Stimulated activated CD4-positive, alpha-beta T cell treated with anti-CD3 and anti-CD28 coated beads, Interleukin-12 subunit alpha, Interleukin-12 subunit beta, amount 100 ng/mL, for 48 hours (primary cell): ENCODE measurements at regions not wholly inside any gene's neighbourhood (a gene's known extent, or its start where the extent isn't known, plus 50 kb on each side); places are given as distances from the start of the nearest gene placed in this dataset.
"Not testable (repeated sequence)": the region's sequence is repeated elsewhere in the genome, so short reads cannot be mapped to it uniquely, and the experiment has no call there.

Experiments
- DNase-seq, 3 donors: peaks; one replicate each; pipeline ENCODE4 v3.0.0-alpha.2; 2020; ENCODE audit warnings: low read depth in 2 of 3, low spot score in 1 of 3

GRCh38 chr6:10138917-10139316 lies 276.0 kb downstream of the TFAP2A start:
- no peak for DNase-seq

- DNase-seq = no peak
Observed at GRCh38 chr6:10136636-10137035, 278.2 kb downstream of the TFAP2A start.

GRCh38 chr6:10134185-10134584 lies 280.7 kb downstream of the TFAP2A start:
- not testable (repeated sequence) for DNase-seq

GRCh38 chr6:10128721-10129120 lies 286.2 kb downstream of the TFAP2A start:
- DNase-seq = no peak

GRCh38 chr6:10122164-10122563 lies 292.7 kb downstream of the TFAP2A start:
- no peak for DNase-seq

GRCh38 chr6:10112871-10113549 lies 301.9 kb downstream of the TFAP2A start:
- no peak for DNase-seq

- DNase-seq = no peak
Observed at GRCh38 chr6:10111975-10112374, 302.9 kb downstream of the TFAP2A start.

GRCh38 chr6:10101551-10102252 lies 313.2 kb downstream of the TFAP2A start:
- DNase-seq = no peak

GRCh38 chr6:10099529-10100140 lies 315.2 kb downstream of the TFAP2A start:
- DNase-seq = no peak

- no peak for DNase-seq
Observed at GRCh38 chr6:10098756-10099528, 315.9 kb downstream of the TFAP2A start.

GRCh38 chr6:10093282-10093681 lies 321.6 kb downstream of the TFAP2A start:
- no peak for DNase-seq

- DNase-seq = no peak
Observed at GRCh38 chr6:10084111-10084986, 330.5 kb downstream of the TFAP2A start.

GRCh38 chr6:10082385-10082784 lies 332.5 kb downstream of the TFAP2A start:
- no peak for DNase-seq

- no peak for DNase-seq
Observed at GRCh38 chr6:10081957-10082356, 332.9 kb downstream of the TFAP2A start.

GRCh38 chr6:10081075-10081474 lies 333.8 kb downstream of the TFAP2A start:
- no peak for DNase-seq

- DNase-seq = no peak
Observed at GRCh38 chr6:10080561-10080960, 334.3 kb downstream of the TFAP2A start.

GRCh38 chr6:10078581-10078980 lies 336.3 kb downstream of the TFAP2A start:
- DNase-seq = no peak

- DNase-seq = not testable (repeated sequence)
Observed at GRCh38 chr6:10074726-10075125, 340.1 kb downstream of the TFAP2A start.

- no peak for DNase-seq
Observed at GRCh38 chr6:10073341-10073740, 341.5 kb downstream of the TFAP2A start.

- no peak for DNase-seq
Observed at GRCh38 chr6:10071631-10072220, 343.1 kb downstream of the TFAP2A start.
